Transverse colon (tissue), 3 donors: ENCODE measurements at regions not wholly inside any gene's neighbourhood (a gene's known extent, or its start where the extent isn't known, plus 50 kb on each side); places are given as distances from the start of the nearest gene placed in this dataset.

ENCODE experiments used
- CTCF ChIP-seq, 5 experiments: fragments of 200-600 bp in 3 of 5; fragments of 450-650 bp in 2 of 5; sonication (generic) in 3 of 5; IDR thresholded peaks; 1 replicate in 2 of 5; 2 replicates in 3 of 5; pipeline ENCODE4 v1.5.1; 2016 to 2017; ENCODE audit warnings: antibody characterized with exemption in 5 of 5, inconsistent platforms in 3 of 5, mild to moderate bottlenecking in 2 of 5, moderate library complexity in 1 of 5
- EP300 ChIP-seq: sonication (generic); formaldehyde crosslinking; IDR thresholded peaks from one replicate; pipeline ENCODE4 v1.6.1; 2017; ENCODE audit warnings: antibody characterized with exemption, low read depth

DNA sequence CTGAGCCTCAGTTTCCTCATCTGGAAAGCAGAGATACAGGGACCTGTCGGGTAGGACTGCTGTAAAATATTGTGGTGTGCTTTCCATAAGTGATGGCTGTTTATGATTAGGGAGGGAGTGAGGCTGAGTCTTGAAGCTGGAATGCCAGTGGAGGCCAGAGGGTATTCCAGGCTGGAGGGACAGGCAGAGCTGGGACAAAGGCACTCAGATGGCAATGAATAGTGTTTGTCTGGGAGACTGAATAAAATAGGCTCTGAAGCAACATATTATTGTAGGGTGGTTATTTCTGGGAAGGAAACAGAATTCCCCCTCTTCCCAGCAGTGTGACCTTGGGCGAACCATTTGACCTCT lies 120.7 kb downstream of the INHBB start:
- TF ChIP-seq CTCF (IDR thresholded peaks at IDR 0.05) (no peak), EP300 (no peak)
